Globus pallidus (tissue), 1 donor: ENCODE measurements at regions not wholly inside any gene's neighbourhood (a gene's known extent, or its start where the extent isn't known, plus 50 kb on each side); places are given as distances from the start of the nearest gene placed in this dataset.

ENCODE experiments used
- DNase-seq: peaks from one replicate; pipeline ENCODE4 v3.0.0-alpha.2; 2015; ENCODE audit warnings: low spot score

DNA sequence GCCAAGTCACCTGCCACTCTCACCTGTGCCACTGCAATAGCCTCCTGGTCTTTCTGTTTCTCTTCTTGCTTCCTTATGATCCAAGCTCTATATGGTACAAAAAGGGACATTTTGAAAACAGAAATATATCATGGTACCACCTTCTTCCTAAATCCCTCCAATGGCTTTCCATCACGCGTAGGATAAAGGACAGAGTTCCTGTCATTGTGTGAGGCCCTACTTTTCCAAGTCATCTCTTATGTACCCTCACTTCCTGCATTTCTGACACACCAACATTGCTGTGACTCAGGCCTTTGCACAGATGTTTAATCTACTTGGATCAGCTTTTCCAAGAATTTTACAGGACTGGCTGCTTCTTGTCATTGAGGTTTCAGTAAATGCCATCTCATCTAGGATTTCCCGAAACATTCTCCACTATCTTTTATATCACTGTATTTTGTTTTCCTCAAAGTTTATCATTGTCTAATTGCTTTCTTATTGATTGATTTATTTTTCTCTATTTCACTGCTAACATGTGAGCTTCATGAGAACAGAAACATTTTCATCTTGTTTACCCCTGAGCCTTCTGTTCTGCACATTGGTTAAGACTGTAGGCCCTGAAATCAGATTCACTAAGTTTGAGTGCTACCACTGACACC is 426.1 kb upstream of the FANCL start:
- DNase-seq = no peak

DNA sequence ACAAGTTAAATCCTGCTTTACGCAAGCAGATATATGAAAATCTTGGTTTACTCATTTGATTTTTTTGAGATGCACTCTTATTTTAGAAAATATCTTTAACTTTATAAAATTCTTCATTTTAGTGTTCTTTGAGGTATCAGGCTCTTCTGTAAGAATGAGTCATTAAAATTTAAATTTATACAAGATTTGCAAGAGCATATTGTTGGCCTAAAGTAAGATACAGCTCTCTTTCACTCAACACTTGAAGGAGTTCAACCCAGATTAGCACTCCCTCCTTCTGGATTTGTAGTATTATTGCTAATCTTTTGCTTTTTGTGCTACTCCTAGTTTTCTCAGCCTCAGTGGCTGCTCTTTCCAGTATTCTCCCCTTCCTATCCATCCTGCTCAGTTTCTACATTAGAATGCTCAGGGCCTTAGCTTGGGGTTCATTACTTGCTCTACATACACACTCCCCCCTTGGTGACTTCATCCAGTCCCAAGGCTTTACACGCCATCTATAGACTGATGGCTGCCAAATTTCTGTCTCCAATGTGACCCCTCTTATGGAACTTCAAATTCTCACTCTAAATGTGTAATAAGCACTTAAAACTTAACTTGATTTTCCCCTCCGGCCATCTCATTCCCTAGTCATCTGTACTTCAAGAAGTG is 425.3 kb upstream of the FANCL start:
- no peak for DNase-seq

DNA sequence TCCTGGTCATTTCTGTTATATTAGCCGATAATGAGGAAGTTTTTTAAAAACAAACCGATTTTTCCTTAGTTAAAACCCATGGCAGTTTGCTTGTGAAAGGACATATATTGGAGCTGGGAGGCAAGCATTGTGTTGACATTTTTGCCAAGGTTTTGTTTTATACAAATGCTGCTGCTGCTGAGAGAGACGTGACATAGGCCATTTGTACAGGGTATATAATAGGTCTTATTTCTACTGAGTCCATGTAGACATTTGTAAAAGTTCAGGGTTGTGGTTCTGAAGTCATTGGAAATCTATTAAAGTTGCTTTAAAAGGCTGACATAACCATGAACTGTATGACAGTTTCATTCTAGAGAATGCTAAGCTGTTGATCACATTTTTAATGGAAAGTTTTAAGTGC is 424.0 kb upstream of the FANCL start:
- DNase-seq = no peak

DNA sequence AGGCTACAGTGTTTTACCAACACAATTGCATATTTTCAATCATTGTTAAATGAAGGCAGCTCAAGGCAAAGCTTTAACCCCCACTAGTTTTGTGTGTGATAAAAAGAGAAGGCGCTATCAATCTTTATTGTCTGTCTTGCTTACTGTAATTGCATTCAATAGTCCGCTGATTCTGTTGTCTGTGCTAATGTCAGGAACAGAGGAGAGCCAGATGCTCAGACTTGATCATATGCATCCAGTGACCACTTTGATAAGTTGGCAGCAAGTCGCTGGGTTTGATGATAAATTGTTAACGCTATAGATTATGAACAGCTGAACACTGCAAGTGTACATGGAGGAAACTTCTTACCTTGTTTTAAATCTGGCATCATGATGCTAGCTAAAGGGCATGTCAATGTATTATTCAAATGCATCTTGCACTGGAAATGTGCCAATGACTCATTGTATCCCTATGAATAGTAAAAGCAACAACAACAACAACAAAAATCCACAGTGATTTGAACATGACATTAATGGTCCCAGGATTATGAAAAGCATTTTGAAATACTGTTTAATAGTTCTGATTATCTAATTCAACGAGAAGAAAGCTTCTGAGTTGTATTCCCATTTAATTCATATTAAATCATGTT is 423.5 kb upstream of the FANCL start:
- DNase-seq = no peak

DNA sequence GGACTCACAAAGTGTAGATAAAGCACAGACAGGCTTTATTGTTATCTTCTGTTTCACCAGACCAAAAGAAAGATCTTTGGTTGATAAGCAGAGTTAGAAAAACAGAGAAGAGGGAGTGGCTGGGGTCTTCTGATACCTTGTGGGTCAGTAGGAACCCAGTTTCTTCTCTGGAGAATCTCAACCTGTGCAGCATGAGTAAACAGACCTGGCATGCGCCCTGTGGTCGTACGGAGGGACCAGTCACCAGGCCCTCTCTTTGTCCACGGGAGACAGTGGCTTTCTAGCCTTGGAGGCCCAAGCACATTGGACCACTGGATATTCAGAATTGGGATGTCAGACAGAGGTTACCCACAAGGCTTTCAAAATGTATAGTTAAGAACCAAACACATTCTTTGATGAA is 418.9 kb upstream of the FANCL start:
- no peak for DNase-seq

DNA sequence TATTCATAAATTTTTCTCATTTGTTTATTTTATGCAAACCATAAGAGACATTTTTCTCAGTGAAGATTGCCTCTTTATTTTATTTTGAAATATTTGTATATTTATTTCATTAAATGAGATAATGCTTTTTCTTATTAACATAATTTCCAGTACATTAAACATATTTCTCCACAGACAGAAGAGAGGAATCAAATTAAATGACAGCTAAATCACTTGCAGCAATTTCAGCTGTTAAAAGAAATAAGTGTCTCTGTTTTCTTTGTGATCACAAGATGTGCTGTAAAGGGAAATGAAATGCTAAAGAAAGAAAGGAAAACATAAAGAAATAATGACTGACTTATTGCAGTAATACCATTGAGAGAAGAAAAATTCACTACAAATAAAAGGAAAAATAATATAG is 414.0 kb upstream of the FANCL start:
- DNase-seq = no peak

DNA sequence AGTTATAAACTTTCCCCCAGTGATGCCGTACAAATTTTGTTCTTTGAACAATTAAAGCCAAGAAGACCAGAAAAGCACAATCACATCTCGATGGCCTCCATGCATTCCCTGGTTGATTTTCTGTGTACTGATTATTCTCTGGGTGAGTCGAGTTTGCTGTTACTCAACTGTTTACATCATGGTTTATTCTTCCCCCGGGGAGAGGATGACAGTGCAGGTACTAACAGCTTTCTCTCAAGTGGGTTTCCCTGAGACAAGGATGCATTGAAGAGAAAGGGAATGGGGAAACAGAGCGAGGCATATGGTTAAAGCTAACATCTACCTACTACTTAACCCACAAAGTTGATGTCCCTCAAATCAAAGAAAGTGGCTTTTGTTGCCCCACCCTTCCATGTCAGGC is 410.8 kb upstream of the FANCL start:
- DNase-seq = no peak

DNA sequence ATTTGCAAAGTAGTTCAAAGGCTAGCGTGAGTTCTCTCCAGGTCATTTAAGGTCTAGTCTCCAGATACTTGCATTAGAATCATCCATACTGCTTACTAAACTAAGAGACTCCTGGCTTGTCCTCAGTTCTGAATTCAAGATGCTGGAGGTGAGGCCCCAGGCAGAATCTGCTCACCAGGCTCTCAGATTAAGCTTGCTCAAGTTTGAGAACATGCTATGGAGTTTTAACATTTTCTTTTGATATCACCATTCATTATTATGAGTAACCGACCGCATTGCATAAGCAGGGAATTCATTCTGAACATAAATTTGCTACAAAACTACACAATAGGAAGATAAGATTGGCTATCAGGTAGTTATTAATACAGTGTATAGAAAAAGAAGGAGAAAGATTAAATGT is 409.7 kb upstream of the FANCL start:
- DNase-seq = no peak

DNA sequence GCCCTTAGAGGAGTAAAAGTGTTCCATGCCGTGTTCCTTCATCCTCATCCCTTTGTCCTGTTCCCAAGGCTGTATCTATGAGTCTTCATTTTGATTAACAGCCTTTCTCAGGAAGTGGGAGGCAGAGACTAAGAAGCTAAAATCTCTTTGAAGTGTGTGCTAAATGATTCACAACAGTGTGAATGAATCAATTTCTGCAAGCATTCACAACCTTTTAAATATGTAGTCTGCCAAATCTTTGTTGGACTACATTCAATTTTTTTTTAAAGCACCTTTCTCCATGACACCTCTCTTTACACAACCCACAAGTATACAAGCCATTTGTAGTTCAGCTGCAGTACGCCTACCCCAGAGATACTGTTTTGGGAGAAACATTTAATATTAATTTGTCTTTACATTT is 408.6 kb upstream of the FANCL start:
- no peak for DNase-seq

DNA sequence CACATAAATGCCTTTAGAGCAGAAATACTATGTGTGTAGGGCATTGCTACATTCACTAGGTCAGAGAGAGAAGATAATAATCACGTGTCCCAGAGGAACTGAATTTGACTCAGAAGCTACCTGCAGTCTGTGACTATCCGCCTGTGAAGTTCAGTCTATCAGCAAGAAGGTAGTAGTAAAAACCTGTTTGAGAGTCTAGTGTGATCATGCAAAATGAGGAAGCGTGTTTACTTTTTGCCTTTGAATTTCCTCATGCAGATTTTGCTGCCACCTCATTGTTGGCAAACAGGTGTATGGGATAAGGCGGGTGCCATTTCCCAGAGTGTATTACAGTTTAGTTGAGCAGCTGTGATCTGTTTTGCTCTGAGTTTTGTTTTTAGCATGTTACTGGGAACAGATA is 403.9 kb upstream of the FANCL start:
- no peak for DNase-seq

DNA sequence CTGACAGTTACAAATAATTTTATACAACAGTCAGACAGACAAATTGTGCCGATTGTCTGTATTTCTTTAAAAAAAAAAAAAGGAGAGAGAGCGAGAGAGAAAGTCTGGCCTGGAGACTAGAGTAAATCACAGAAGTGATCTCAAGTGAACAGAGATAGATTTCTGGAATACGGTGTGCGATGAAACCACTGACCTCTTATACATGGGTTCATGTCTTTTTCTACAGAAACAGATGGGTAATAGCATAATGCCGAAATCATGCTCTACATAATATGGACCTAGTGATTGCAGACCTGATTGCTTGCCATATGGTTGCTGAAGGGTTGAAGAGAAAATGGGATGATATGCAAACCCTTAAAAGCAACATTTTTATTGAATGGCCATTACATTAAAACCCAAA is 403.3 kb upstream of the FANCL start:
- no peak for DNase-seq

DNA sequence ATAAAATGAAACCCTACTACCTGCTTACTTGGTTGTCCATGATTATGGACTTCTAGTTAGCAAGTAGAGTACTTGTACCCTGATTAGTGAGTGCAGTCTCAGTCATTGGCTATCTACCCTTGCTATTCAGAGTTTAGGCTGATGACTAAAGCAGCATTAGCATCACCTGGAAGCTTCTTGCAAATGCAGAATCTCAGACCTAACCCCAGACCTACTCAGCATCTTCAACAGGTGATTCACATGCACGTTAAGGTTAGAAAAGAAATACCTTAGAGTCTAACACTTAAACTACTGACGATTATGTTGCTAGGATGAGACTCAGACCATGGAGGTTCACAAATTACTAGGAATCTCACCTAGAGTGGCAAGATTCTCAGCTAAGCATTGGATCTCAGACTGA is 399.9 kb upstream of the FANCL start:
- DNase-seq = no peak

DNA sequence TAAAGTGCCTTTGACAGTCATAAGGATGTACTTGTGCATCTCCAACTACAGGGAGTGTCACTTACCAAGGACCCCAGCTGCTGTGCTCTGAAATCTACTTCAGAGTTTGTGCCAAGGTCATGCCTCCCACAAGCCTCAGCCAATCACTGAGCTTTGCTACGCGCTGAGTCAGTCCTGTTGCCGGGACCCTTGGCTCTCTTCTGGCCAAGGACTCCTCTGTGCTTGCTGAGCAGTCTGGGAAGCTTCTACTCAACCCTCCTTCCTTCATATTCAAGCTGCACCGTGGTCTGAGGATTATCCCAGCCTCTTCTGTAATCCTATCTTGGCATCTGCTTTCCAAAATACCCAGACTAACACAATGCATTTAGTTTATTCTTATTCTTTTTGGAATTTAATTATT is 398.9 kb upstream of the FANCL start:
- DNase-seq = no peak

DNA sequence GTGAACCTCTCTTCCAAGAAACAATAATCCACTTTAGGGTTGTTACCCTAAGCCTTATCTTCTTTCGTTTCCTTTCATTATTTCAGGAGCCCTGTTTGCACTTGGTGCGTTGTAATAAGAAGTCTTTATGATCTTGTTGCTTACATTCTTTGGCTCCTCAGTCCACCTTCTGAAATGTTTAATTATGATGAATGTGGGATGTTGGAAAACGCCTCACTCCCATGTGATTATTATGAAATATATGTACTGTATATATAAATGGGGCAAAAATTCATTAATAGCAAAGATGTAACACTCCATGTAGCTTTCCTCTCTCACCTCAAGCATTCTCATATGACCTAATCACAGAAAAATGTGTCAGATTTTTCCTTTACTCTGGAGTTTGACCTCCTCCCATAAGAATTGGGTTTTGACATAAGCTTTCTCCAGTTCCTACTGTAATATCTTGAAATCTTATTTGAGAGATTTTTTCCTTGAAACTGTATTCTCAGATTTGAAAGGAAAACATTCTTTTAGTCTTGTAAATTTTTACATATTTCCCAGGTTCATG is 397.2 kb upstream of the FANCL start:
- no peak for DNase-seq

DNA sequence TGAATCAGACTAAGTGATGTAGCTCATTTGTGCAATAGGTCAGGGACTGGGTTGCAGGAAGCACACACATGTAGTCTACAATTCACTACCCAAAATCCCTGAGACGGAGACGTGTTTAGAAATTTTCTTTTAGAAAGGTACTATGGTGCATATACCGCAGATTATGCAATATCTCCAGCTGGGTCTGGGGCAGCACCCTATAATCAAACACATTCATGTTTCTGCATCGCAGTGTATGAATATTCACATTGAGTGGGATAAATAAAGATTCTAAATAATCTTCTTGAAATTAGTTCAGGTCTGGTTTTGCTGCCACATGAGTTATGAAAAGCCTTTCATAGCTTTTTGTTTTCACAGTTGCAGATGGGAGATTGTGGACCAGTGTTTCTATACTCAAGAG is 395.7 kb upstream of the FANCL start:
- DNase-seq = no peak

DNA sequence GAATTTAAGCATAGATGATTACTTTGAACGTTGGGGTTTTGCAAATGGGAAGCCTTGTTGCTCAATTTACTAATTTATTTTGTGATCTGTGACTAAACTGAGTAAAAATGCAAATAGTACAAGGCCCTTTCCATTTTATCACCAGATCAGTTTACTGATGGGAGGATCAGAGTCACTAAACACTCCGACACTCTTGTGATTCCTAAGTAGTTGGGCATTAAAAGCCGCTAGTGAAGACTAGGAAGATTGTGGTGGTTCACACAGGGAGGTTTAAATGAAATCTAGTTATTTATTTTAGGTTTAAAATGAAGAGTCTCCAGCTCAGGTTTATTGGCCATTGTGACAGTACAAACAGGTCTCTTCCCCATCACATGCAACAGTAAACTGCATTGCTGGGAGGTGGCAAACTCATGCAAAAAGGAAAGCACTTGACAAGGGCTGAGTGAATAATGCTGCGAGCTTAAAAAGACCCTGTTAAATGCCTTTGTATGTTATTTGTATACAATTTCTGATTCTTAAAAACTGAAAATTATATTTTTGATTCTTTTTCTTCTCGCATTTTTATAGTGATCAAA is 394.8 kb upstream of the FANCL start:
- no peak for DNase-seq

DNA sequence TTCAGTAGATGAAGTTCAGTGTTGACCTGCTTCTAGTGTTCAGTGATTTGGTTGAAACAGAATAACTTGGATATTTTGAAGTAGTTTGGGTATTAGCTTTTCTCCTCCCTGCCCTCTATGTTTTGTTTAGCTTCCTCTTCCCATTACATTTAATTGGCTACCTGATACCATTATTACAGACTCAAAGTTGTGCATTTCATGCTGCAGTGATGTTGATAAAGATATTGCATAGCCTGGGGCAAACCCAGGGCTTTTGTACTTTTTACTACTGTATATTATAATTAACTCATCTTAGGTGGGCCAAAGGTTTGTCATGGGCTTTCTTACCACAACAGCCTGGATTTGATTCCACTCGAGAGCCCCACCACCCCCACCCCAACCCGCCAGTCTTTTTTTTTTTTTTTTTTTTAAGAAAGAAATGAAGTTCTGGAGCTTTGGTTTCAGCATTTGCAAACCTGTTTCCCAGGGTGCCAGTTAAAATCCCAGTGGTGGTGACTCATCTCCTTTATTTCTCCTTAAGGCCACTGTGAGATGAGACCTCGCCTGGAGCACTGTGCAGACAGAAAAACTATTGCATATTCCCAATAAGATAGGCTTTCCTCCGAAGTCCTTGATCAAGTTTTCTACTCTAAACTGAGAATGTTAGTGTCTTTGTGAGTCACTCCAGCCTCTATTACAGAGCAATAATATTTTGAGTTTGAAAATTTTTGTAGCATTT is 393.7 kb upstream of the FANCL start:
- no peak for DNase-seq

DNA sequence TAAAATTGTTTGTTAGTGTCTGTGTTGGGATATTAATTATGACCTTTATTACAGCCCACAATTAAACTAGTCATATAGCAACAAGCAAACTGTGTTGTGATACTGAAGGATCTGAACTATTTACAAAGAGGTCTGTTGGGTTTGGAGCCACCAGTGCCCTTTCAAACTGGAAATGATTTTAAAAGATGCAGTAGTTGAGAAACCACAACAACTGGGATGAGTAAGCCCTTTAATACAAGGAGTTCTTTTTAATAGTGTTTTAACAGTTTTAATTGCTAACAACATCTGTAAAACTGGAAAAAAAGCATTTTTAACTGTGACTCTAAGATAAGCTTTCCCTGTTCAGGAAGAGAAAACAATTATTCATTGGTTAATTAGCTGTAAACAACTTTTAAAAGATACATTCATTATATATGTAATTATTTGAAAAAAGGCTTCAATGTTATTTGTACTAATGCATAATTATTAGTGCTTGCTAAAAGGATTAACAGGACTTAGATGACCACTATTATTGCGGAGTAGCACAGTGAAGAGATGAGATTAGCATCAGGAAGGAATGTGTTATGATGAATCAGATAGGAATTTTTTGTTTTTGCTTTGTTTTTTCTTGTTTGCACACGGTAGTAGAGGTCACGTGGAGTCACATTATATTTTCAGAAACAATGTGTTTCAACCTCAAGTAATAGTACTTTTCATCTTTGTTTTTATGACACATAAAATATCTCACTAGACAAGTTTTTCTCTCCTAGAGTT is 392.7 kb upstream of the FANCL start:
- no peak for DNase-seq

DNA sequence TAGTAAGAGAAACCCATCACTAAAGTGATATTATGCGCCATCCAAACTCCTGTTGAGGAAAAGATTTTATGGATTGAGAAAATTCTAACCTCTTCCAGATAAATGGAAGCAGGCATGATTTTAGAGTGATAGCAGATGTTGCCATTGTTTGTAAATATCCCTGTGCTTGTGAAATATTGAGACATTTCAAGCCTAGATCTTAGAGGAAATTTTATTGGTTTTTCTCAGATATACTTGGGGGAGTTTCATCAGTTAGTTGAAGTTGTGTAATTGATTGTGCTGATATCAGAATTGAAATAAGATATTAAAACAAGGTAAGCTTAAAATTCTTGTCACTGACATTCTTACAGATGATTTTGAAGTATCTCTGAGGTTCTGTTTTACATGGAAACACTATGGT is 390.9 kb upstream of the FANCL start:
- DNase-seq = no peak

DNA sequence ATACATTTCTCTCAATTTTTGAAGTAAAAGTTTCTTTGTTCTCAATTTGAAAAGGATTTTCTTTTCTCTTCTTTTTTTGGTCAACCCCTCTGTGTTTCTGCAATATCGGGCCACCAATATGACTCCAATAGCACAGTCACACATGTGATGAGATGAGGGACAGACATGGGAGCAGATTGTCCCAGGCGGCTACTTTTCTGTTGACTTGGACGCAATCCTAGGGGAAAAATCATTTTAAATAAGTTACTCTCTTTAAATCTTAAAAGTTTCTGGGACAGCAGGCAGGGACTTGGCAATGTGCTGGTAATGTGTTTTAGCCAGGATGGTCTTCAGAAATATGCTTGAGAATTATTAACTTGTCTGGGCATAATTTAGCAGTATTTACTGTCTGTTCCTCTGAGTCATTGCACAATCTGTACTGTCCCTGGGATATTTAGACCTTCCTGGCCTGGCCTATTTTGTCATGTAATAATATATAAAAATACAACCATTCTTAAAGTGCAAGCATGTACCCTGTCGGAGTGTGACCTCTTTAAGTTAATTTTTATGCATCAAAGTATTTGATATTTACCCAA is 388.5 kb upstream of the FANCL start:
- no peak for DNase-seq

DNA sequence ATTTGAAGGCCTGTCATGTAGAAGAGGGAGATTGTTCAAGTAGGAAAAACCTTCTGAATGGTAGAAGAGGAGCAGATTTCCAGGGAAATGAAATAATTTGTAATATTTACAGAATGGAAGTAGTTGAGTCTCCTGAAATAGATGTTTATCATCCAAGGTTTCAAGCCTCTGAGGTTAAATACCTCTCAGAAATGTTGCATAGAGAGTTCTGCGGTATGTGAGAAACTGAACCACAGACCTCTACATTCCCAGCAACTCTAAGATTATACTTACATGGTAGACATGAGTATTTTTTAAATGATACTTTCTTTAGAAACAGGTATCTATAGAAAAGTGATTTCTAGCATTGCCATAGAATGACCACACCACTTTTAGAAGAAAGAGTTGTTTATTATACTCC is 379.8 kb upstream of the FANCL start:
- no peak for DNase-seq
